ENCODE measurements at regions not wholly inside any gene's neighbourhood (a gene's known extent, or its start where the extent isn't known, plus 50 kb on each side); places are given as distances from the start of the nearest gene placed in this dataset.

DNA sequence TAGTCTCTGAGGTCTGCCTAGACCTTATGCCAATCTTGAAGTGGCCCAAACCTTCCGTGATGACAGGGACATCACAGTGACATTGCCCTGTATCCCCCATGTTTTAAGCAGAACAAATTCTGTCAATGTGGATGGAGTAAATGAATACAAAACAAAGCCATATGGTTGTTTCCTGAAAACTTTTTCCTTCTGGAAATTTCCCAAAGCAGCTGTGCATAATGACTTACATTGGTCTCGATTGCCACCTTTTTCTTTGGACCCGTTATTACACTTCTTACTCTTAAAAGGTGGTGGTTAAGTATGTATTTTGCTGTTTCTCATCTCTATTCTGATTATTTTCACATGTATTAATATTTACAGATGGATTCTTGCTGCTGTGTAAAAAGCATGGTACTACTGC, 411.2 kb upstream of the KLF6 start:
- no peak for DNase-seq (ENCODE audit: low read depth)

DNA sequence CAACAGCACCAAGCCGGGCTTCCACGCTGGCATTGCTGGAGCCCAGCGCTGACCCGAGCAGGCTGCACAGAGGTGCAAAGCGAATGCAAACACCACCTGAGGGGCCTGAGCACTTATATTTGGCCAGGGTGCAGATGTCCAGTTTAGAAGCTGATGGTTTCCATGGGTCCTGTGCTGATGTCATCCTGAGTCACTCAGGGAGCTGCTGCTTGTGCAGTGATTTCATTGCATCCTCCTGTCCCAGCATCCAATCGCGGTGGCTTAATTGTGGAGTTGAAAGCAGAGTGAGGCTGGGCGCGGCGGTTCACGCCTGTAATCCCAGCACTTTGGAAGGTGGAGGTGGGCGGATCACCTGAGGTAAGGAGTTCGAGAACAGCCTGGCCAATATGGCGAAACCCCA, 410.2 kb upstream of the KLF6 start:
- DNase-seq (ENCODE audit: low read depth): no peak

DNA sequence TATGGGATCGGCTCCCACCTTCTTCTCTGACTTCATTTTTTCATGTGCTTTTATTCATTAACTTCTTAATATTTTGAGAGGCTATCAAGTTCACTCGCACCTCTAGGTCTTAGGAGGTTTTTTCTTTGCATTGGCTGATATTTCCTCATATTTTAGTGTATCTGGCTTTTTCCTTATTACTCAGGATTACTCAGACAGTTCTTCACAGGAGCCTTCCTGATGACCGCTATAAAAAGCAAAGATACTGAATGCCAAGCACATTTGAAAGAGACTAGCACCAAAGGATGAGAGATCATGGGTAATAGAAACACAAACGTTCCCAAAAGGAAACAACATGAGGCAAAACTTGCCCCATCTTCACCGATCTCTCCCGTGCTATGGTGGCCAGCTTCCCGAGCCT, 409.2 kb upstream of the KLF6 start:
- DNase-seq (ENCODE audit: low read depth): no peak

DNA sequence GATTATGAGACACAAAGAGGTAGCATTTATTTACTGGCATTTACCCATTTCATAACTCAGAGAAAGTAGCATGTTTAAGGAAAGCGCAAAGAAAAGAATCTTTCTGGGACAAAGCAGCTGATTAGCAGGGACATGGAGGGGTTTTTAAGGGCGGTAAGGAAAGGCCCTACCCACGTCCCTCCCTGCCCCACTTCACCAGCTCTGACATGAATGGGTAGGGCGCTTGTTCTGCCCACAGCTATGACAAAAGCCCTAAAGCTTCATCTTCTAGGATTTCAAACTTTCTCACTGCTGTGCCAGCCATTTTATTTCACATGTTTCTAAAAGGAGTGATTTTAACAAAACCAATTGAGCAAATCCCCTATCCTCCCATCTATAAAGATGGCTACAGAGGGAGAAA, 406.9 kb upstream of the KLF6 start:
- no peak for DNase-seq (ENCODE audit: low read depth)

DNA sequence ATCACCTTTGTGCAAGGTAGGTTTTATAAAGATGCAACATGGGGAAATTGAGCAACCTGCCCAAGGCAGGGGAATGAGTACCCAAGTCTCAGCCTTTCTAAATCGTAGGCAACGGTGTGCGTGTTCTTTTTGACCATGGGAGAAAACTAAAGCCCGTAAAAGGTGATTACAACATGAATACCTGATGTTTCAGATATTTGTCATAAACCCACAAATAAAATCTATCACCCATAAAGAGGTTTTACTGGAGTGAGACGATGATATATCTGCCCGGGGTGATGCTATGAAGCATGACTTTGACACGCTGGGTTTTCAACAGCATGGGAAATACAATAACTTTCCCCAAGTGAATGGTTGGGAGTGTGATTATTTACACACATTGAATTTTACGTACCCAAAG, 406.3 kb upstream of the KLF6 start:
- no peak for DNase-seq (ENCODE audit: low read depth)

DNA sequence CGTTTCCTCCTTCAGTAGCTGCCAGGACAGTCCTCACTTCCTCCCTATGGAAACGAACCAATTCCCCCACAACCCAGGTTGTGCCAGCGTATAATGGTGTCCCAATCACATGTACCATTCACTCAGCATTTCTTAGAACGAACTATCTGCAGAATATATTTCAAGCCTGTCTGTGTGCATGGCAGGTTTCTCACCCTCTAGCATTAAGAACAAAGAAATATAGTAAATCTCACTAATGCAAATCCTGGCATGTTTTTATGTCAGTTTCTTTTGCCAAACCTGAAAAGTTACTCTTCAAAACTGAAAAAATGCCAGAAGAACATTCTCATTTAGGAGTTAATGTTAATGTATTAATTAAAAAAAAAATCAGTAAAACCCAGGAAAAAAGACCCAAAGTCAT, 405.9 kb upstream of the KLF6 start:
- no peak for DNase-seq (ENCODE audit: low read depth)

DNA sequence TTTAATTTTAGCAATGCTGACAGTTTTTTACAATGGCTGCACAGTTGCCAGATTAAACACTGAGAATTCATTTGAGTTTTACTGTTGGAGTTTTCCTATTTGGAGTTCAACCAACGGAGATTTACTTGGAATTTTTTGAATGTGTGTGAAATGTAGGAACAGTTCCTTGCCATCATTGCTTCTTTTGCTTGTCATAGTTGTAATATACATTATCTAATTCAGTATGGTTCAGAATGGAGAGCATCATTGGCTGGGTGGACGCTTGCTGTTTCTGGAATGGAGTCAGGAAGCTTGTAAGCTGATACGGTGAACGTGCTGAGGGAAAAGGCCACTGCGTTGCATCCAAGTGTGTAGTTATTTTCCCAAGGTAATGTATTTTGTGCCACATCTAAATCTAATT, 404.3 kb upstream of the KLF6 start:
- no peak for DNase-seq (ENCODE audit: low read depth)

DNA sequence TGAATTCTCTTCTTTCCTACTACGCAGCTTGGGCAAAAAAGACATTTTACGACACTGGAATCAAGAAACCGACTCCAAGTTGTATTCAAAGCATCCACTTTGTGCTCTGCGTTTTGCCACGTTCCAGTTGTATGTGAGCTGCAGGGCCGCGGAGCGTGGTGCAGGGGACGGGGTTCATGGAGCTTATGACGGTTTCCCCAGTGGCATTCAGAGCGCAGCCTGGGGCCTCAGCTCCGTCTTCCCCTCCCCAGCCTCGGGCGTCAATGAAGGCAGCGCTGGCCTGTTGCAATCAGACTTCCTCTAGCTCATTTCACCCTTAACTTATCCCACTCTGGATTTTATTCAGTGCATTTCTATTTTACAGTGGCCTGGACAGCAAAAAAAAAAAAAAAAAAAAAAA, 403.4 kb upstream of the KLF6 start:
- DNase-seq (ENCODE audit: low read depth): no peak

DNA sequence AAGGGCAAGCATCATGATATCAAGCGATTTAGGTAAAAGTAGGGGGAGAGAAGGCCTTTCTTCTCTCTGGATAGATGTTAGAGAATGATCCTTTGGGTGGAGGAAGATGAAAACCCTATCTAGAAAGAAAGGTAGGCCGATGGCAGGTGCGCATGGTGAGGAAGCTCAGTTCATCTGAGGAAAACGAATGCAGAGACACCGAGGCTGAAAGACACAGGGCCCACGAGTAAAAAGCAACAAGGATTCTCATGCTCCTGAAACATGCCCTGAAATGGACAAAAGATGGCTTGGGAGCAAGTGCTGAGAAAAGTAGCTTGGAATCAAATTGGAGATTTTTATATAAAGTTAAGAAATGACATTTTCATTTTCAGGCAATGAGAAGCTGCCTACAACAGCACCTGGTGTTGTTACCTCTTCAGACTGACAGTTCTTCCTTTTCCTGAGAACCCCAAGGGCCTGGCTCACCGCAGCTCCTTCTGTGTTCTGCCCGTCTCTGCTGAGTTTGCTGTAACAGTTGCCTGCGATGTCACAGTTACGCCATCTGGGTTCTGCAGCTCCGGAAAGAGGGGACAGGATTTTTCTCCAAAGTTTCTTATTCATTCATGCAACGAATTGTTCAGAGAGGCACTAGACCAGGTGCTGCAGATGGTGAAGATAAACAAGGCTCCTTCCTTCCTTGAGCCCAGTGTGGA, 402.0 kb upstream of the KLF6 start:
- no peak for DNase-seq (ENCODE audit: low read depth)

DNA sequence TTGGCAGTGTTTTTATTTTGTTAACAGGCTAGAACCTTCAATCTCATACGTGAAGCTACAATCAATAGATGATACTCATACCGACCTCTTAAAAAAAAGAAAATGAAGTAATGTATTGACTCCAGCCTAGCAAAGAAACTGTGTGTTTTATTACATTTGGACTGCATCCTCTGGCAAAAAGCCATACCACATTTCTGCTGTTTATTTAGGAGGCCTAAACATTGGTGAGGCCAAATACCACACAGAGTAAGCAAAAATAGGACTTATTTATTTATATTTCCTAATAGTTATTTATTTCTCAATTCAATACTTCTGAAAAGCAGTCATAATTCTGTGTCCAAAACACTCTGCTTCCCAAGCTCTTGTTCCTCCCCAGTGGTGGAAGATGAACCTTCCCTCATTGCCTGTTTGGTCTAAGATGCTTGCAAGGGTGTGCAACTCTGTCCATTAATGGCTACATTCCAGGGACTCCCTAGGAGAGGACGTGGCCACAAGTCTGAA, 398.8 kb upstream of the KLF6 start:
- DNase-seq (ENCODE audit: low read depth): no peak

DNA sequence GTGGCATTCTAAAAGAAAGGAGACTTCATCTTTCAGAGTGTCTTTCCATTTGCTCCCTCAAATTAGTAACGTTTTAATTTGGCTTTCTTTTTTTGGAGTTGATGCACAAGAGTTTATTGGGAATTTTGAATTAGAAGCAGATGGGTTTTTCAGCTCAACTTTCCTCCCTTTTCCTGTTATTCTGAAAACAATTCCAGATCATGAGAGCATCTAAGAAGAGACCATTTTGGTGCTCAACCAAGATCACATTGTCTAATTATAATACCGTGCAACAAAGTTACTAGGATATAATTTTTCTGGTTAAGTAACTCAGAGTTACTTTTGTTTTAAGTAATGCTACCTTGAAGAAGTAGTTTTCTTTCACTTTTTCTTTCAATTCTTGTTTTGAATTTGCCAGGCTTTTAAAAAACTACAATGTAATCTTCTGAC, 396.6 kb upstream of the KLF6 start:
- DNase-seq (ENCODE audit: low read depth): no peak

DNA sequence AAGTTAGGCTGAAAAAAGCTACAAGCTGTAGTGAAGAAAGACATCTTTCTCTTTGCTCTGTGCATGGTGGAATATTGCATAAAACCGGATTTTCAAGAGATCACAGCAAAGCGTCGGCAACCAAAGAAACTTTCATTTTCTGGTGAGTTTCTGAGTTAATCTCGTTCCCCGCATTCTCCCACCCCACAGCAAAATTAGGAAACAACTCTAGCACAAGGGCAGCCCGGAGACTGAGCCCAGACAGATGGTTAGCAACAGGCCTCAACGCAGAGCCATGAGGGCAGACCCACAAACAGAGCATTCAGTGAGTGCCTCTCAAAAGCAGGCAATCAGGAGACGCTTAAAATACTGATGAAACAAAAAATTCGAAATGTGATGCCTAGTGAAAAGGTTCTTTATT, 396.1 kb upstream of the KLF6 start:
- DNase-seq (ENCODE audit: low read depth): no peak

DNA sequence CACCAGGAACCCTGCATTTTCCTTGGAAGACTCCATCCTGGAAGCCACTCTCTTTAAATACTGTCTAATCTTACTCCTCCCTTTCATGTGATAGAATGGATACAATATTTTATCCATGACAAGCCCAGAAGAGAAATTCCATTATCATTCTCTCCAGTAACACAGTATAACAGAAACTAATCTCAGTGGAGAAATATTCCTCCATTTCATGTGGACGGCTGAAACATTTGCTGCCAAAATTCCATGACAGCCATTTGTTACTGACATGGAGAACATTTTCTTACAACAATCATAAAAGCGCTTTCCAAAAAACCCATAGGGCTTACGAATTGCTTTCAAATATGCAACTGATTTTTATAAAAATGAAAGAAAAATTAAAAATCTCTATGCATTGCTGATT, 392.8 kb upstream of the KLF6 start:
- no peak for DNase-seq (ENCODE audit: low read depth)

DNA sequence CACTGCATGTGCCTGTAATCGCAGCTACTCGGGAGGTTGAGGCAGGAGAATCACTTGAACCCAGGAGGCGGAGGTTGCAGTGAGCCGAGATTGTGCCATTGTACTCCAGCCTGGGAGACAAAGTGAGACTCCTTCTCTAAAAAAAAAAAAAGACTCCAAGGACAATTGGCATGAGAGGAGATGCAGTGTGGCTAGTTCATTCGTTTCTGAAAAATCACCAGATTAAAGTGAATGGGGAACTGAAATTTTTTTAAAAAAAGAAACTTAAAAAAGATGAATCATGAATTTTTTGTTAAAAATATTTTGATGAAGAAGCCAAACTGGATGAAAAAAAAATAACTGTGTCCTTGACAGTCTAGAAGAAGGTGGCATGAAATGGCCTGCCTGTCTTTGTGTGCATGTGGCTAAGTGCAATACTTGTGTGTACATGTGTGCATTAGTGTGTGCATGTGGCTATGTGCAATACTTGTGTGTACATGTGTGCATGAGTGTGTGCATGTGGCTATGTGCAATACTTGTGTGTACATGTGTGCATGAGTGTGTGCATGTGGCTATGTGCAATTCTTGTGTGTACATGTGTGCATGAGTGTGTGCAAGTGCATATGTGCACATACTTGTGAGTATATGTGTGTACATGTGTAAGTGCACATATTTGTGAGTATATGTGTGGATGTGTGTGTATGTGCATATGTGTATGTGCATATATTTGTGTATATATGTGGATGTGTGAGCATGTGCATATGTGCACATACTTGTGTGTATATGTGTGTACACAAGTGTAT, 391.7 kb upstream of the KLF6 start:
- DNase-seq (ENCODE audit: low read depth): no peak

DNA sequence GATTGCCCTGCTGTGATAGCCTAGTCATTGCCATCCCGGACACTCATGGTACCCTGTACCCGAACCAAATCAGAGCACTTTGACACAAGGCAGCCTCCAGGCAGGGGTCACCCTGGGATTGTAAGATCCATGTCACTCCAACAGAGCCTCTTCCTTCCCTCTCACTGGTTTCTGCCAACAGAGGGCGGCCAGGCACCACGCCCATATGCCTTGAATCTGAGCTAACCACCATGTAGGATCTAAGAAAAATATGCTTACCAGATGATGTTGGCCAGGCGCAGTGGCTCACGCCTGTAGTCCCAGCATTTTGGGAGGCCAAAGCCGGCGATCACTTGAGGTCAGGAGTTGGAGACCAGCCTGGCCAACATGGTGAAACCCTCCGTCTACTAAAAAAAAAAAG, 389.2 kb upstream of the KLF6 start:
- DNase-seq (ENCODE audit: low read depth): no peak

DNA sequence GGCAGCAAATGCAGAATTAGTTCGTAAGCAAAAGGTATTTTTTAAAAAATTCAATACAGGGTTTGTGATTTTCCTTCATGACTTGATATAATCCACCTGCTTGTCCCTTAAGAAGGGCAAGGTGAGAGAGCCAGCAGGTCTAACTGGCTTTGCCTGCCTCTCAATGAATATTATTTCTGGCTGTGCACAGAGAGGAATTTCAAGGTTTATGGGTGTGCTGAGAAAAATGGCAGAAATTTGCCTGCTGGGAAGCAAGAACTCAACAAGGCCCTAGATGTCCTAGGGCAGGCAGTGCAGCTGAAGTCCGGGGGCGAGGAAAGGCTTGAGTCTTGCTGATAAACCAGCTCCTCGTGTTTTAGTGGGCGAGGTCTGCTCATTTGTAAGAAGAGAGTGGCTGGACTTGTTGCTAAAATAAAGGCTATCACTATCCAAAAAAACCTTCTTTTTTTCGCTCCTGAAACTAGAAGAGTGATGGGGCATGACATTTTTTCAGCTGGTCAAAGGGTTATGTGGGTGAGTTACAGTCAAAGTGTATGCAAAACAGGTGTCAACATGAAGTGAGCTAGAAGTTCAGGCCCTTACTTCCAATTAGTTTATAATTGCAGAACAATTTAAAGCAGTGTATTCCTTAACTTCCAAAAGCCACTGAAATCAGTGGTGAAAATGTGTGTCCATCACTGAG, 385.8 kb upstream of the KLF6 start:
- DNase-seq (ENCODE audit: low read depth): no peak

DNA sequence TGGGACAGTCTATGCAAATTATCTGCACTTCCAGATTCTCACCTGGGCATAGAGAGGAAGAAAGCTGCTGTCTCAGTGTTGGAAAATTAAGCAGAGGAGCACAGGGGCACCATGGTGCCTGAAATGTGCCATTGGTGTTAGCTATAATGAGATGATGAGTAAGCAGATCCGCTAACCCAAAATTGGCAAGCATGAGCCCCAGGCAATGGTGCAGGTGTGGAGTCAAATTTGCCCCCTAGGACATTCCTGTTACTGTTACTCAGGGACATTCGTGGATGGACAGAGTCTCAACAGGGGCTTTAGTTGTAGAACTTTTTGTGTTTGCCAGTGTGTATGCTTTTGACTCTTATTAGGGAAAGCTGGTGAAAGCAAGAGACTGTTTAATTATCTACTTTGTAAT, 385.2 kb upstream of the KLF6 start:
- DNase-seq (ENCODE audit: low read depth): no peak

DNA sequence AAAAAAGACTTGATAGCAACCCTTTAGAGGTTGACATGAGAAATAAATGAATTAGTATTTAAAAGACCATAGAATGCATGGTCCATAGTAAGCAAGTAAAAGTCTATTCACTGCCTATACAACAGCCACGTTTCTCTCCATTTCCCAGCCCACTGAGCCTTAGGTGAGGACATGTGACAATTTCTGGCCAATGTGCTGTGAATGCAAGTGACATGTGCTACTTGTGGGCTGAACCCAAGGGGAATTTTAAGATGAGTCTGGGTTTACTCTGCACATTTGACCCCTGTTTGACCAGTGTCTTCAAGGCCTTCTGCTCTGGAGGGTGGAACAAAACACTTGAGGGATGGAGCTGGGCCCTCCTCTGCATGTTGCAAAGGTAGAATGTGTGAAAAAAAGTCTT, 384.4 kb upstream of the KLF6 start:
- no peak for DNase-seq (ENCODE audit: low read depth)

DNA sequence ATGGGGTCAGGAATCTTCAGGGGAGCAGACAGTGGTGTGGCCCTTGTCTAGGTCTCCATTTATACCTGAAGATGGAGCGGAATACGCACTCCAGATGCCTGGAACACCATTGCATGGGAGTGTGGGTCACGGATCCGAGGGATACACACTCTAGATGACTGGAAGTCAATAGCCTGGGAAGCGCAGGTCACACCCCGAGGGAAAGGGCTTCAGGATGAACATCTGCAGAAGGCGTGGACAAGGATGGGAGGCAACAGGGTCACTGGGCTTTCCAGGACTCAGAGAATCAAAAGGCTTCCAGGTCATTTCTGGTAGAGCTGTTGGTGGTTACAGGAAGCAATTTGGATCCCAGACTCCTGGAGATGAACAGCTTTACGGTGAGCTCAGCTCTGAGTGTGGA, 382.2 kb upstream of the KLF6 start:
- no peak for DNase-seq (ENCODE audit: low read depth)

DNA sequence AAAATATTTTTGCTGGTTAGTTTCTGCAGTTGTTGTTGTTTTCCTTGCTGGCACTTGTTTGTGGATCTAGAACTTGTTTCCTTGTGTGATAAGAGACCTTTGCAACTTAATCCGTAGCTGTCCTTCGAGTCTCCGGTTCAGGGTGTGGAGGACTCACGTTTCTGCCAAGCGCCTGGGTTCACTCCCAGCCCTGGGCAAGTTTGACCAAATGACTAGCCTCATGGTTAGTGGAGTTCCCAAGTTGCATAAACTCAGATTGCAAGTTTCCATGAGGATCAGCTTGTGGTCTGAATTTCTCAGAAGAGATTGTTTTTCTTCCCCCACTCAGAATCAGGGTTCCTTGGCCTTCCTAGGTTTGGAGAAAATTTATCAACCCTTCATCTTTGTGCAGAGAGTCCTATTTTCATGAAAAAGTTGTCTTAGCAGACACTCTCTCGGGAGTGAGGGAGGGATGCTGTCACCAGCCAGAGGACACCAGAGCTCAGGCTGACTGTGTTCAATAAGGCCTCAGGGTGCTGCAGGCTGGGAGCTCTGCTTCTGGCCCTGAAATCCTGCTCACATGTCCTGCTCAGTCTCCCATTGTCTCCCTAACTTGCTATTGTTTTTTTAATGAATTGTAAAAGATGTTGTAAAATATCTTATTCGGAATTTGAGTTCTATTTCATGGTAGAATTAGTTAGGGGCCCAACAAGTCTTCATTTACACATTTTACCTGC, 377.7 kb upstream of the KLF6 start:
- no peak for DNase-seq (ENCODE audit: low read depth)

DNA sequence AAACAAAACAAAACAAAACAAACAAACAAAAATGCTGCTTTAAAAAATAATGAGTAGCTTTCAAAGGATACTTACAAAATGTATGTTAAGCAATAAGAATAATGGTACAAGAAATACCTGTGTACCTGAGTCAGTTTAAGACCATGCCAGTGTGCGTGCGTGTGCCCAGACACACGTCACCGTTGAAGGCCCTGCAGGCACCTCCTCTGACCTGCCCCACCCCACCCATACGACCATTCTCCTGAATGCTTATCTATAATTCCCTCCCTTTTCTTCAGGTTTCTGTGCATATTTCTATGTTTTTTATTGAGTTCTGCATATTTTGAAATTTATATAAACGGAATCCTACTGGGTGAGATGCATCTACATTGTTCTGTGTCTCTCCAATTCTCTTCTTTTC, 374.2 kb upstream of the KLF6 start:
- DNase-seq (ENCODE audit: low read depth): no peak

DNA sequence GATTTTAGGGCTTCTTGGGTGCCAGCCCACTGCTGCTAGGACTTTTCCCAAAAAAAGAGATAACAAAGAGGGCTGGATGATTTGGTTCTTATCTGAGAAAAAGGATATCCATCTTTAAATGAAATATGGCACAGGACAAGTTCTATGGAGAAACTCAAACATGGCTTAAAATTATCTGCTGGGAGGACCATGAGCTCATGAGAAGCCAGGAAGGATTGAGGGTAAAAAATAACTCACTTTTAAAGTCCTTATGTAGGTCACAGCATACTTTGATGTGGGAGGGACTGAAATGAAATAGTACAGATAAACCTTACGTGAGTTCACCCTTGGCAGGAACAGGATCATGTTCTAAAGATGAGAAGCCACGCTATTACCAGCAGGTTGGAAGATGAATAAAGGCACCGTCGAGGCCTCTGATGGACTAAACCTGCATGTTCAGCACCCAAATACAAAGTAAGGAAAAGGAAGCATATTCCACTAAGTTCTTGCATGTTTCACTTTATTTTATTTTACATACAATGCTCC, 369.2 kb upstream of the KLF6 start:
- DNase-seq (ENCODE audit: low read depth): no peak

All from activated T-helper 1 cell treated with Interleukin-2 at 50 U/mL for 16 hours (primary cell).